Activated CD8-positive, alpha-beta memory T cell treated with anti-CD3 and anti-CD28 coated beads for 4 hours (primary cell): ENCODE measurements at regions not wholly inside any gene's neighbourhood (a gene's known extent, or its start where the extent isn't known, plus 50 kb on each side); places are given as distances from the start of the nearest gene placed in this dataset.

ENCODE experiments used
- DNase-seq, 2 donors: peaks; one replicate each; pipeline ENCODE4 v3.0.0-alpha.2; 2020; ENCODE audit warnings: low read depth in 2 of 2

DNA sequence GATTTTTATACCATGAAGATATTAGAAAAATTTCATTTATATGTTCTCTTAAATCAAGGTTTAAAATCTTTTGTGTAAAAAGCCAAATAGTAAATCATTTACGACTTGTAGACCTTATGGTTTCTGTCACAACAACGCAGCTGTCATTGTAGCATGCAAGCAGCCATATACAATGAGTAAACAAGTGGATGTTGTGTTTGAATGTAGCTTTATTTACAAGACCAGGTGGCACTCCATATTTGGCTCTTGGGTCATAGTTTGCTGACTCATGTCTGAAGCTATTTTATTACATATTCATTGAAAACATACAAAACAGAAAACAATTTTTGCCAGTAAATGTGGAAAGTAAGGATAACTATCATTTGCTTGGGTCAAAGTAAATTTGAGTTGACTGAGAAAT is 930.8 kb downstream of the SLITRK5 start:
- no peak for DNase-seq

DNA sequence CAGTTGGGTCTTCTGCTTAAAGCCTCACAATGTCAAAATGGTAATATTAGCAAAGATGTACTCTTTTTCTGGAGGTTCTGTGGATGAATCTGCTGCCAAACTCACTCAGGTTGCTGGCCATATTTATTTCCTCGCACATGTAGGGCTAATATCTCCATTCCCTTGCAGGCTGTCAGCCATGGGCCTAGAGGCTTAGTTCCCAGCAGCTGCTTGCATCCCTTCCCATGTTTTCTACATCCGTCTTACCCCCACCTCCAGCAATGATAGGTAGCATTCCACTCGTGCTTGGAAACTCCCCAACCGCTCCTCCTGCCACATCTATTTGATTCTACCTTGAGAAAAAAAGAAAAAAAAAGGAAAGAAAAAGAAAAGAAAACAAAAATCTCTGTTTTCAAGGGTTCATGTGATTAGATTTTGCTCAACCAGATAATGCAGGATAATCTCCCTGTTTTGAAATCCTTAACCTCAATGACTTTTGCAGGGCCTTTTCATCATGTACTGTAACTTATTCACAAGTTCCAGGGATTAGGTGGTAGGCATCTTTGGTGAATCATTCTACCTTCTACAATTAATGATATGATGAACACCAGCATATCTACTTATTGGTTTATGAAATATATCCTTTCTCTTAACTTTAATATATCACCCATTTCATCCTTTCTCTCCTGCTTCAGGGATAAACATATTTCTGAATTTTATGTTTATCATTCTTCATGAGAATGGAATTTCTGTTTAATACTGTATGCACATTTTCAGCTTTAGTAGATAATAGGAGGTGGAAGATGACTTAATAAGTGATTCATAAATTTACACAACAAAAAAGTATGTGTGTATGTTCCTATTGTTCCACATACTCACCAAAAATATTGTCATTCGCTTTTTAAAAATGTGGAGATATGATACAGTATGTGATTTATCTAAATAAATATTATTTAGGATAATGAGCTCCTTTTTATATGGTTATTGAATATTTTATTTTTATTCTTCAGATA is 931.9 kb downstream of the SLITRK5 start:
- DNase-seq: no peak

DNA sequence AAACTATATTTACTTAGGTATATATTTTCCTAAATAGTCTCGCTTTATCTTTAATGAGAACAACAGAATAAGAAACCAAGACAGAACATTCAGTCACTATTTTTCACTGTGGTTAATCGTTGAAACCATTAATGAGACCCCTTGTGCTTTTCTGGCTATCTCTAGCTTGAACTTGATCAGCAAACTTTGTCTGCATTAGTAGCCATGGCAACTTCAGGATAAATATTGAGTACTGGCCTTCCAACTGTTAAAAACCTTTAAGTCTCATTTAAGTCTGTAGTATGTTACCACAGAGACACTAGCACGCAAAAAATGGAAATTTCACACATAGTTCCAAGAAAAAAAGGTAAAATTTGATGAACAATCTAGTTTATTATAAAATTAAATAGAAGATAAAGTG is 946.0 kb downstream of the SLITRK5 start:
- DNase-seq: no peak

DNA sequence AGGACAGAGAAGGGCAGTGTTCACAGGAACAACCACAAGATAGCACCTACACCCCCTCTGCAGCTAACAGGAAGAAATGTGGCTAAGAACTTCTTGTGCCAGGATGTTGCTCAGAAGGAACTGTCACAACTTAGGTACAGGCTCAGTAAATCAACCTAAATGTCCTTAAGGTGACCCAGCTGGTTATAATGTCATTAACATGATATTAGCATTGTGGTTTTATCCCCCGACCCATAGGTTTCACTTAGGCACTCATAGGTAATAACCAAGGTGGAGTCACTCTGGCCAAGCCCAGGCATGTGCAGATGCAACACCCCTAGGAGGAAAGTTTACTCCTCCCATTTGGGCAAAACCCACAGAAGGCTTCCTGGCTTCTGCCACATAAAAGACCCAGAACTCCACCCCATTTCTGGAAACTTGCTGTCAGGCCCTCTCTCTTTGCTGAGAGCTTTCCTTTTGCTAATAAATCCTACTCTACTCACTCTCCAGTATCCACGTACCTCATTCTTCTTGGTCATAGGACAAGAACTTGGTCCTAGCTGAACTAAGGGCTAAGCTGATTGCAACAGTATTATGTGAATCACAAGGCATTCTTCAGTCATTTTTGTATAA is 951.3 kb downstream of the SLITRK5 start:
- peak in 1 of 2 donors; percentile 4 for DNase-seq

DNA sequence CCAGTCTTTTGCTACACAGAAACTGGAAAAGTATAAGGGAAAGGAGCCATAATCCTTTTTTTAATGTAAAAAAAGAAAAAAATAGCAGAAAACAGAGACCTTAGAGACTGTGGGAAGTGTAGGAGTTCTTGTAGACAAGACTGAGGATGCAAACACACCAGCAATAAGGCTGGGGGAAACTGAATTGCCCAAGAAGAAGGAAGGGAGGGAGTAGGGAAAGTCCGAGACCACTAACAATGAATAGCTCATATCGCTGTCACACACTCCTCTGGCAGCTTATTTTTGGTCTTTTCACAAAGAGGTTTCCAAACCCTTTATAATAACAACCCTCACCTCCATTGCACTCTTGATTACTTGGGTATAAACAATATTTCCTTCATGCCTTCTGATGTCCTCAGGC is 952.0 kb downstream of the SLITRK5 start:
- no peak for DNase-seq

DNA sequence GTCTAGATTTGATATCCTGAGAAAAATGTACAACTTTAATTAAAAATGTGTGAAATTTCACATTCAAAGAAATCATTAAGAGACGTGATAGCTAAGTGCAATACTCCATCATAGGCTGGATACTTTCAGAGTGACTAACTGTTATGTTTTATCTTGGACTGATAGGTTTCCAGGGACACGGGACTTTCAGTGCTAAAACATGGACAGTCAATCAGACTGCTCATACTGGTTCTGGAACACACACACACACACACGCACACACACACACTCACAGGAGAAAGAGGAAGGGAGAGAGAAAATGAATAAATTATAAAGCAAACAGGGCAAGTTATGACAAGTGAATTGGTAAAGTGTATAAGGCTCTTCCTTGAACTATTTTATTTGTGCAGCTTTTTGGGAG is 955.9 kb downstream of the SLITRK5 start:
- DNase-seq: no peak

DNA sequence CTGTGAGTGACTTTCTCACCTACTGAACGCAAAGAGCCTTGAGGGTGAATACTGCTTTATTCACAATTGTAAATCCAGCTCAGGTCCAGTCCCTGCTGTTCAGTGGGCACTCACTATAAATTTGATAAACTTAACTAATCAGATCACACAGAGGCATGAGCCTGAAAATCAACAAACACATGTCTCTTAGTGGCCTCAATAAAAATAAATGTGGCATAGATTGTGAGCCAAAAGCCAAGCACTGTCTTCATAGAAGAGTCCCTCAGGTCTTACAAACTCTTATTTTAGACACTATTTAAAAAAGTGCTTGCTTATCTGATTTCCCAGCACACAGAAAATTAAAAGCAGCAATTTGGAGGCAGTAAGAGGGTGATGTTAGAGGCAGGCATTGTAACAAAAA is 957.7 kb downstream of the SLITRK5 start:
- no peak for DNase-seq

DNA sequence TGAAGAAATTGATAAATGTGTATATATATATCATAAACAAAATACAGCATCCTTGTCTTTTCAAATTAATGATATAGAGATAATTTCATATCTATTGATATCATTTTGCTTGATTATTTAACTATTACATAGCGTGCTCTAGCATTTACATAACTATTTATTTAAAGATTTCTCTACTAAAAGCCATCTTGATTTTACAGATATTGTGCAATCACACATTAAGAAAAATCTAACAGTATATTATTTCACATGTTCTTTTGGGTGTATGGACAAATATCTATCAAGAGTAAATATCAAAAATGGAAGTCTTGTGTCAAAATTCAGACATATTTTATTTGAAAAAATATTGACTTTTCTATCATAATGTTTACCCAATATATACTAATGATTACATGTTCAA is 966.8 kb downstream of the SLITRK5 start:
- DNase-seq: no peak

DNA sequence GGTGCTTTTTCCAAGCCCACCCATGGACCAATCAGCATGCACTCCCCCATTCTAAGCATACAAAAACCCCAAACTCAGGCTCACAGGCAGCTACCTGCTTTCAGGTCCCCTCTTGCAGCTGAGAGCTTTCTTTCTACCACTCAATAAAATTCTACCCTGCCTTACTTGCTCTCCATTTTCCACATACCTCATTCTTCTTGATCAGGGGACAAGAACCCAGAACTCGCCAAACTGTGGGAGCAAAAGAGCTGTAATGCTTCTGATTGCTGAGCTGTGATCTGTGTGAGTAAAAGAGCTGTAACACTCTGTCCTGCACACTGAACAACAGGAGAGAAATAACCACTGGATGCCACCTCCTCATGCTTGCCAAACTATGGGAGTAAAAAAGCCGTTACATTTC is 972.1 kb downstream of the SLITRK5 start:
- no peak for DNase-seq

DNA sequence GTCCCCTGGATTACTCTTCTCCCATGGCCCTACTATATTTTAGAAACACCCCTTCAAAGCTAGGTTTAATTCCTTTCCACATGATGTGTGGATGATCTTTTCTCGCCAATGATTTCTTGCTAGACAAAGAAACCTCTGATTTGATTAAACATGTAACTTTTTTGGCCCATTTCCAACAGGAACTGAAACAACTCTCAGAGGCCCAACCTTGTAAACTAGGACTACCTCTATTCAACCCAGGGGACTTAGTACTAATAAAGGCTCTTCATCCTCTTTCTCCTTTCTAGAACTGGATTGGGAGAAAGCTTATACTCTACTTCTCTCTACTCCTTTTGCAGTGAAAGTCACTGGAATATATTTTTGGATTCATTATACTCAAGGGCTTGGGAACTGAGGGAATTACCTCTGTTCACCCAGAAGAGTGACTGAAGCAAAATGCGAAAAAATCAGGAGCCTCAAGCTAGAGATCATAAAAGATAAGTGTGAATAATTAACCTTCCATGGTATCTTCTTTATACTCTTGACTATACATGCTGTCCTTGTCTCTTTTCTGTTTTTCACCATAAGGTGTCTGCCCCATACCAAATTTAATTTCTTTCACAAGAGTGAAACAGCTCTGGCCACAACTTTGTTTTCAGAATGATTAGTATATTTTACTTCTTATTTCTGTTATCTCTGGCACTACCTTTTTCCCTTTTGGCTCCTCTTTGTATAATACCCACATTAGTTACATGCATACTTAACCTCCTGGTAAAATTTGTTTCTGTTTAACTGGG is 977.6 kb downstream of the SLITRK5 start:
- no peak for DNase-seq

DNA sequence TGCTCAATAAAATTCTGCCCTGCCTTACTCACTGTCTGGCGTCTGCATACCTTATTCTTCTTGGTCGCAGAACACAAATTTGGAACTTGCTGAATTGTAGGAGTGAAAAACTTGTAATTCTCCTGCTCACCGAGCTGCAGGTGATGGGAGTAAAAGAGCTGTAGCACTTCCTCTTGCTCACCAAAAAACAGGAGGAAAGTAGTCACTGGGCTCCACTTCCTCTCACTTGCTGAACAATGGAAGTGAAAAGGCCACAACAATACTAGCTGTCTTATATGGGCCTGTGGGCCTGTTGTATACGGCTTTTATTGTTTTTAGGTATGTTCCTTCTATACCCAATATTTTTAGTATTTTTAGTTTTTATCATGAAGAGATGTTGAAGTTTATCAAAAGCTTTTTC is 978.7 kb downstream of the SLITRK5 start:
- DNase-seq: no peak

DNA sequence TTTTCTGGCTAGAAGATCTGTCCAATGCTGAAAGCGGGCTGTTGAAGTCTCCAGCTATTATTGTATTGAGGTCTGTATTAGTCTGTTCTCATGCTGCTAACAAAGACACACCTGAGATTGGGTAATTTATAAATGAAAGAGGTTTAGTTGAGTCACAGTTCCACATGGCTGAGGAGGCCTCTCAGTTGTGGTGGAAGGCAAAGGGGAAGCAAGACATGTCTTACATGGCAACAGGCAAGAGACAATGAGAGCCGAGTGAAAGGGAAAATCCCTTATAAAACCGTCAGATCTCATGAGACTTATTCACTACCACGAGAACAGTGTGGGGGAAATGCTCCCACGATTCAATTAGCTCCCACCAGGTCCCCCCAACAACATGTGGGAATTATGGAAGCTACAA is 980.4 kb downstream of the SLITRK5 start:
- no peak for DNase-seq

DNA sequence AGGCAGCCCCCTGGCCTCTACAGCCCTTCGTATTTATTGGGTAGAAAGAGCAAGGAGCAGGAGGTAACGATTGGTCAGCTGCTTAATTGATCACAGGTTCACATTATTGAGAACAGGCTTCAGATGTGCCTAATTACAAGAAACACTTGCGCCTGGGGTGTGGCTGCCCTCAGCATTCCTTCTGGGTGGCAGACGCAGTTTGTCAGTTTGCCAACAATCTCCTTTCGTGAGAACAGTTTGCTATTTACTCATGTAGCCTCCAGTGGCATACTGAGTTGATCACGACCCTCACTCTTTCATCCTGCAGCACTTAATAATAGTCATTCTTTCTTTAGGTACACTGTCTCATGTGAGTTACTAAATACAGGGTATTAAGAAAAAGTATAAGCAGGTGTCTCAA is 985.6 kb downstream of the SLITRK5 start:
- no peak for DNase-seq

DNA sequence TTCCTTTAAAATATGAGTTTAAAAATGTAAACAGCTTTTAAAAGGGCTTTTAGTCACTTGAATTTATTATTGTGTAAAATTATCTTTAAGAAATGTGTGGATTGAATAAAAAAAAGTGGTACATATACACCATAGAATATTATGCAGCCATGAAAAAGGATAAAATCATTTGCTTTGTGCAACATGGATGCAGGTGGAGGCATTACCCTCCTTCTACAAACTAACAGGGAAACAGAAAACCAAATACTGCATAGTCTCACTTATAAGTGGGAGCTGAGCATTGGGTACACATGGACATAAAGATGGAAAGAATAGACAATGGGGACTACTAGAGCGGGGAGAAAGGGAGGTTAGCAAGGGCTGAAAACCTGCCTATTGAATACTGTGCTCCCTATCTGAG is 999.3 kb downstream of the SLITRK5 start:
- no peak for DNase-seq

DNA sequence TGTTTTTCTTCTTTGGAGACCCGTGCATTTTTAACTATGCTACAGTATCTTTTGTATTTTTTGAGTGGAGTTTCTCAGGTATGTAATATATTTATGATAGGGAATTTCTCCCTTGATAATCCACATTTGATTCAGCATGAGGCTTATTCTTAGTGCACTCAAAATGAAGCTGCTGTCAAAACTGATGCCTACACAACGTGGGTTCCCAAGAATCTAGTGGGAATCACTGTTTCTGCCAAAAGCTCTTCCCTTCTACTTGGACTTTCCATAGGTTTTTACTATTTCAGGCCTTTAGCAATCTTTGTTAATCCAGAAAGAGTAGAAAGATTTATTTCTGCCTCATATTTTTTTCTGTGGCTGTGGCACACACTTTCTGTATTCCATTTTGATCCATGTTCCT is 1003.7 kb downstream of the SLITRK5 start:
- no peak for DNase-seq

DNA sequence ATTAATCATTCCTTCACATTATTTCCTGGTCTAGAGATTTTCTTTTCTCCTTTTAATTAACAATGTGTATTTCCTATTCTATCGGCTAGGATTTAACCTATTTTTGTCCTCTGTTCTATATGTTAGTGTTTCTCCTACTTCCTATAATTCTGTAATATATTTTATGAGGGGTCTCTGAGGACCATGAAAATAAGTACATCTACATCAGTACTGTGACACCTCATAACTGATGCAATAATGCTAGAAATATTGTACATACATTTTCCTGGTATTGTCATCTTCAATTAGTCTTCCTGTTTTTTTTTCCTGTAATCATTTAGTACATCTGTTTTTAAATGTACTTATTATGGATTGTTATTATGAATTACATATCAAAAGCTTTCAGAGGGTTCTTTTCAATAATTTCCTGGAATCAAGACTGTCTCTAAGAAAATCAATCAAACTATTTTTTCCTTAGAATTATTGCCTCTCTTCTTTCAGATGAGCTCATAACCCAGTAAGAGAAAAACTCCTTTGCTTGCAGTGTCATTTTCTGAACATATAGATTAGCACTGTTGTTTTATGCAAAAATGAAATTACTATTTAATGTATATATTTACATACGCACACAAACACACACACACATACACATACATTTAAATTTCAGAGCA is 1004.3 kb downstream of the SLITRK5 start:
- no peak for DNase-seq

DNA sequence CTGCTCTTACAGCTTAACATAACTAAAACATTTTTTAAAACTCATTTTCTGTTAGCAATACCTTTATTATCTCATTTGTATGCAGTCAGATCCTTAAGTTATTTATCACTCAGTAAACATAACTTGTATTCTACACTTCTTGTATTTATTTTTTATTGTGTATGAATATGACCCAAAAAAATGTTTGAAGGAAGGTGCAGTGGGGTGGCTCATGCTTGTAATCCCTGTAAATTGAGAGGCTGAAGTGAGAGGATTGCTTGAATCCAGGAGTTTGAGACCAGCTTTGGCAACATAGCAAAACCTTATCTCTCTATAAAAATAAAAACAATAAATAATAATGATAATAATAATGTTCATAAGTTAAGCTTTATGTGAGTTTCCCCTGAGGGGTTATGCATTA is 1004.8 kb downstream of the SLITRK5 start:
- DNase-seq: no peak

DNA sequence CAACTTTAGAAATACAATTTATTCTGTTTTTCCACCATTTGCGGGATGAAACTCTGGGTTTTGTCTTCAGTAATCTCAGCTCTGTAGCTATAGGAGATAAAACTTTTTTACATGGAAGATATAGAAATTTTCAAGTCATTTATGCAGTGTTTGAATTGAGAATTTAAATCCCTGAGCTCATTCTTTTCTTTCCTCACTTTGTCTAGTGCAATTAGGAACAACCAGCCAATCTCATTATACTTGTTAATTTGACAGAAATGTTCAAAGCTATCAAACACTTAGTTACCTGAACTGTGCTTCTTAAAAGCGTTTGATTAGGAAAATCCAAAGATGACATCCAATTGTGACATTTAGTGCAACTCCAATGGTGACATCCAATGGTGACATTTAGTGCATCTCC is 1014.3 kb downstream of the SLITRK5 start:
- no peak for DNase-seq

DNA sequence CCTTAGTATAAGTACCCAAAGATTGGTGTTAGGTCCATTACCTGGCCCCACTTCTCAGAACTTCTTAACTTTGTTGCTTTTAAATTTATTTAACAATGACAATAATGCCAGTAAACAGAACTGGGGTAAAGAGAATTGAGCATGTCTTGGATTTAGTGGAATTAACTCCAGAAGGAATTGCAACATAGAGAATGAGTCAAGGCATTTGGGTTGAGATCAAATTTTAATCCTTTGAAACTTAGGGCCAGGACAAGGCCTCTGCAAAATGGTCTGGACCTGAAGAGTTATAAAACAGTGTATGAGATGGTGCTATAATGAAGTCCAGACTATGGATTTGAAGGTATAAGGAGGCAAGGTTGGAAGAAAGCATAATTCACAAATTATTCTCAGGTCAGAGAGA is 1030.4 kb downstream of the SLITRK5 start:
- DNase-seq: no peak

DNA sequence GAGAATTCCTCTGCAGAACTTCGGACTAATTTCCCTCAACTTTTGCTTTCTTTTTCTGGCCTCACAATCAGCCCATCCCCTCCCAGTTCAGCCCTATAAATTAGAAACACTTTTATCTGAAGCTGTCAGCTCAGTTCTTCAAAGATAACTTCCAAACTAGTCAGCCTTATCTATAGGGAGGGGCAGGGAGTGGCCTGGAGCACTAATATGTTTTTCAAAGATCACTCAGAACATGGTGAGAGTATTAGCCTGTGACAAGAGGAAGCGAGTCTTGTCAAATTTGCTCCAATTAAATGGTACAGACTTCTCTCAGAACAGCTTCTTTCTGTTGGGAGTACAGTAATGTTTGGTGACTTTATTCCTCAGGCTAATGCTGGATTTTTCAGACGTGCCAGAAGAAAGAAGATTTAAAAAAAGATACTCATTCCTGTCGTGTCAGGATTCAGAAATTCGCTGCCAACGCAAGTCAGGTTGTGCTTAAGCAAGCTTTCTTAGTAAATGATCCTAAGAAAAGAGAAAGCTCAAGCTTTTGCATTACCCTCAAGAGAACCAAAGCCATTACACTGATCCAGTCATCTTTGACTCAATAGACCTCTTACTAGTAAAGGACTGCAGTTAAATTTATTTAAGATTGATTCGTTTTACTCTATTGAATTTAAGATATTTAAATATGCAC is 1033.6 kb downstream of the SLITRK5 start:
- no peak for DNase-seq

DNA sequence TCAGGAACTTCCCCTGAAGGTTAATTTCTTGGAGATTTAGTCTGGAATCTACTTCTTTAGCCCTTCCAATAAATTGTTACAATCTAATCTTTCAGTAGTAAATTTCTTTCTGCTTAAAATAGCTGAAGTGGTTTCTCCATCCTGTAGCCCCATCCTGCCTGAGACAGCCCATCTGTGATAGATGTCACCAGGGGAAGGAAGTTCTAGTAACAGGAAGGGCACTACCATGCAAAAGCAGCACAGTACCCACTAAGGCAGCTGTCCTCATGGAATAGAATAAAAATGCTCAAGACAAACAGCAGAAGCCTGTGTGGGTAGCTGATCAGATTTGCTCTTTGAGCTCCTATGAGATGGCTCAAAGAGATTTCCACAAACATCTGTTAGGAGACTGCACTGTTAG is 1036.5 kb downstream of the SLITRK5 start:
- no peak for DNase-seq
